Prostate gland (tissue), 2 donors: ENCODE measurements at regions not wholly inside any gene's neighbourhood (a gene's known extent, or its start where the extent isn't known, plus 50 kb on each side); places are given as distances from the start of the nearest gene placed in this dataset.

Source experiments
- CTCF ChIP-seq, 4 experiments: fragments of 200-600 bp in 2 of 4; fragments of 450-650 bp in 2 of 4; sonication (generic) in 2 of 4; IDR thresholded peaks; 1 replicate in 3 of 4; 2 replicates in 1 of 4; pipeline ENCODE4 v1.5.1; 2016 to 2019; ENCODE audit warnings: antibody characterized with exemption in 4 of 4, mild to moderate bottlenecking in 2 of 4, moderate library complexity in 2 of 4
- POLR2A ChIP-seq: fragments of 450-650 bp; IDR thresholded peaks from one replicate; pipeline ENCODE4 v1.6.1; 2016; ENCODE audit warnings: antibody characterized with exemption, mild to moderate bottlenecking

GRCh38 chrX:109926118-109926517 is 76.8 kb upstream of the TMEM164 start:
- no peak for TF ChIP-seq CTCF (IDR thresholded peaks at IDR 0.05)
- TF ChIP-seq POLR2A, result no peak
